Midbrain (tissue), 1 donor: ENCODE measurements at regions not wholly inside any gene's neighbourhood (a gene's known extent, or its start where the extent isn't known, plus 50 kb on each side); places are given as distances from the start of the nearest gene placed in this dataset.

Experiments used
- DNase-seq: peaks from one replicate; lab custom pipeline; 2025; lab: John Stamatoyannopoulos, UW

- no peak for DNase-seq
Observed at GRCh38 chr15:29424118-29424517, 154.5 kb upstream of the NSMCE3 start.

- no peak for DNase-seq
Observed at GRCh38 chr15:29422606-29423005, 153.0 kb upstream of the NSMCE3 start.

- no peak for DNase-seq
Observed at GRCh38 chr15:29420188-29420587, 150.6 kb upstream of the NSMCE3 start.

GRCh38 chr15:29418931-29419330 lies 149.3 kb upstream of the NSMCE3 start:
- DNase-seq: no peak

GRCh38 chr15:29418178-29418577 lies 148.6 kb upstream of the NSMCE3 start:
- no peak for DNase-seq

- no peak for DNase-seq
Observed at GRCh38 chr15:29411299-29411698, 141.7 kb upstream of the NSMCE3 start.

GRCh38 chr15:29410338-29410737 lies 140.7 kb upstream of the NSMCE3 start:
- DNase-seq: no peak

GRCh38 chr15:29409890-29410289 lies 140.3 kb upstream of the NSMCE3 start:
- no peak for DNase-seq

- no peak for DNase-seq
Observed at GRCh38 chr15:29405564-29405963, 135.9 kb upstream of the NSMCE3 start.

- no peak for DNase-seq
Observed at GRCh38 chr15:29403772-29404171, 134.2 kb upstream of the NSMCE3 start.

- DNase-seq: no peak
Observed at GRCh38 chr15:29401644-29402043, 132.0 kb upstream of the NSMCE3 start.

GRCh38 chr15:29400701-29401100 lies 131.1 kb upstream of the NSMCE3 start:
- no peak for DNase-seq

- DNase-seq: no peak
Observed at GRCh38 chr15:29398907-29399306, 129.3 kb upstream of the NSMCE3 start.

GRCh38 chr15:29396176-29396811 lies 126.7 kb upstream of the NSMCE3 start:
- no peak for DNase-seq

- DNase-seq: no peak
Observed at GRCh38 chr15:29393443-29393842, 123.8 kb upstream of the NSMCE3 start.

- no peak for DNase-seq
Observed at GRCh38 chr15:29392358-29392757, 122.7 kb upstream of the NSMCE3 start.

- DNase-seq: no peak
Observed at GRCh38 chr15:29390051-29390450, 120.4 kb upstream of the NSMCE3 start.

- DNase-seq: no peak
Observed at GRCh38 chr15:29386523-29386922, 116.9 kb upstream of the NSMCE3 start.

- no peak for DNase-seq
Observed at GRCh38 chr15:29383367-29383766, 113.7 kb upstream of the NSMCE3 start.

- DNase-seq: no peak
Observed at GRCh38 chr15:29382862-29383261, 113.2 kb upstream of the NSMCE3 start.

- DNase-seq: no peak
Observed at GRCh38 chr15:29380466-29380865, 110.8 kb upstream of the NSMCE3 start.

- no peak for DNase-seq
Observed at GRCh38 chr15:29379647-29380046, 110.0 kb upstream of the NSMCE3 start.

GRCh38 chr15:29377161-29377560 lies 107.5 kb upstream of the NSMCE3 start:
- no peak for DNase-seq

GRCh38 chr15:29376590-29376989 lies 107.0 kb upstream of the NSMCE3 start:
- DNase-seq: no peak

GRCh38 chr15:29369261-29369660 lies 99.6 kb upstream of the NSMCE3 start:
- DNase-seq: no peak
